ENCODE measurements at regions not wholly inside any gene's neighbourhood (a gene's known extent, or its start where the extent isn't known, plus 50 kb on each side); places are given as distances from the start of the nearest gene placed in this dataset.

DNA sequence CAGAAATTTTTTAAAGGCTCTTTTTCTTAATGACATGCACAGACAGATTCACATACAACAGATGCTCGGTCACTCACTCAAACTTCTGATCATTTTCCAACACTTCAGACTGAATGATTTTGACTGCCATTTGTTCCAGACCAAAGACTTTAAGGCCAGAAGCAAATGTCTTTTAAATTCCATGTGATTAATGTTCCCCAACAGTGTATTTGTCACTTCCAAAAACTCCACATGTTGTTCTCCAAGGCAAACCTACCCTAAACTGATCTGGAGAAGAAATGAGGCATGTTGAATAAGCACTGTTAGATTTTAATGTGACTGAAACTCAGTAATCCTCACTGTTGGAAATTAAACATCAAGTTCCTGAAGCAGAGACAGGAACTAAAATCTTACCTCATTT, 366.7 kb downstream of the GABRG2 start:
- ChIA-PET CTCF (no interaction called here), POLR2A (no interaction called here)
- Mint-ChIP-seq H3K36me3 (ENCODE audit: low read depth) (no peaks in the 10 kb centered on the region), H3K4me1 (no peaks in the 10 kb centered on the region), H3K4me3 (no peak overlapping the region), H3K27ac (no peak overlapping the region), H3K27me3 (no peaks in the 10 kb centered on the region), H3K9me3 (ENCODE audit: low read depth) (peaks cover 6% of the 10 kb centered on the region)
- DNase-seq (no peak), ATAC-seq (no peak)
- intact Hi-C loops (cut with DNase I, micrococcal nuclease), result no loop called here

DNA sequence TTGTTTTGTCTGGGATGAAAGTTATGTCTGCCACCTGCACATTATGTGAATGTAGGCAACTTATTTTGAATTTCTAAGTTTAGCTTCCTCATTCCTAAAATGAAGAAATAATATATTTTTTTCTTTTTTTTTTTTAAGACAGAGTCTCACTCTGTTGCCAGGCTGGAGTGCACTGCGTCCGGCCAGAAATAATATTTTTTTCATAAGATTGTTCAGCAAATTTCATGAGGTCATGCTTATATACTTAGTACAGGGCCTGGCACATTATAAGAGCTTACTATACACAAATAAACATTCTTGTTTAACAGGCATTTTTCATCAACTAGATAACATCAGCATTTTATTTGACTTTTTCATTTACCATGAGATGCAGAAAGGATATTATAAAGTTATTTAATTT, 368.5 kb downstream of the GABRG2 start:
- Mint-ChIP-seq H3K4me1 (no peaks in the 10 kb centered on the region), H3K36me3 (ENCODE audit: low read depth) (no peaks in the 10 kb centered on the region), H3K27ac (no peak overlapping the region), H3K4me3 (no peak overlapping the region), H3K9me3 (ENCODE audit: low read depth) (peaks cover 9% of the 10 kb centered on the region), H3K27me3 (no peaks in the 10 kb centered on the region)
- CTCF ChIA-PET, result interaction anchor here (1.3 kb wide), 1 partner anchor 9 kb away, joined by 3 read pairs; no protein-coding TSS in a partner anchor
- no peak for ATAC-seq
- intact Hi-C loops (cut with DNase I, micrococcal nuclease), result no loop called here
- POLR2A ChIA-PET, result no interaction called here
- DNase-seq, result no peak

GRCh38 chr5:162444129-162444762, 376.7 kb downstream of the GABRG2 start:
- intact Hi-C loops (cut with DNase I, micrococcal nuclease), result no loop called here
- ATAC-seq (no peak), DNase-seq (no peak)
- POLR2A ChIA-PET, result no interaction called here
- H3K27me3 Mint-ChIP-seq, result no peaks in the 10 kb centered on the region
- no peak overlapping the region for H3K4me3 Mint-ChIP-seq
- peaks cover 5% of the 10 kb centered on the region for H3K9me3 Mint-ChIP-seq (ENCODE audit: low read depth)
- H3K36me3 Mint-ChIP-seq (ENCODE audit: low read depth), result no peaks in the 10 kb centered on the region
- H3K4me1 Mint-ChIP-seq, result no peaks in the 10 kb centered on the region
- CTCF ChIA-PET, result no interaction called here
- no peak overlapping the region for H3K27ac Mint-ChIP-seq

- ATAC-seq (no peak), DNase-seq (no peak)
- H3K27me3 Mint-ChIP-seq, result no peaks in the 10 kb centered on the region
- H3K36me3 Mint-ChIP-seq (ENCODE audit: low read depth), result no peaks in the 10 kb centered on the region
- H3K4me3 Mint-ChIP-seq, result no peak overlapping the region
- H3K27ac Mint-ChIP-seq, result no peak overlapping the region
- peaks cover 18% of the 10 kb centered on the region for H3K9me3 Mint-ChIP-seq (ENCODE audit: low read depth)
- ChIA-PET POLR2A (interaction anchor here (0.6 kb wide), 1 partner anchor 996 kb away, joined by 4 read pairs; no protein-coding TSS in a partner anchor), CTCF (no interaction called here)
- H3K4me1 Mint-ChIP-seq, result no peaks in the 10 kb centered on the region
- intact Hi-C loops (cut with DNase I, micrococcal nuclease), result no loop called here
These were observed 388.5 kb downstream of the GABRG2 start for GRCh38 chr5:162456086-162456485.

DNA sequence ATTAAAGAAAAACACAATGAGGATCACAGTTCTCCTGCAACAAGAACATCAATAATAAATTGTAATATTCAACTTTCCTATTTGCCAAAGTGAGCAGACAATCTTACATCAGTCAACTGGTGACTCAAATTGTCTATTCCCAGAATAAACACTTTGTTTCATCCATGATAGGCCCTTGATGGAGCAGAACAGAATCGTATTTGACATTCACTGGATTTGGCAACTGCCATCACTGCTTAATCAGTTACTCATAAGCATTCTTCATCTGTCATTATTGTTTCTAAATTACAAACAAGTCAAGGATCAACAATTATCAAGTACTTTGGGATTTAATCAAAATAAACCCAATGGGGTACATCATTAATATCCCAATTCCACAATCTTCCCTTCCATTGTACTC, 398.4 kb downstream of the GABRG2 start:
- no peaks in the 10 kb centered on the region for H3K36me3 Mint-ChIP-seq (ENCODE audit: low read depth)
- H3K4me3 Mint-ChIP-seq, result no peak overlapping the region
- no peaks in the 10 kb centered on the region for H3K9me3 Mint-ChIP-seq (ENCODE audit: low read depth)
- DNase-seq (no peak), ATAC-seq (no peak)
- H3K27ac Mint-ChIP-seq, result no peak overlapping the region
- intact Hi-C loops (cut with DNase I, micrococcal nuclease), result no loop called here
- POLR2A ChIA-PET, result no interaction called here
- CTCF ChIA-PET, result no interaction called here
- H3K4me1 Mint-ChIP-seq, result no peaks in the 10 kb centered on the region
- no peaks in the 10 kb centered on the region for H3K27me3 Mint-ChIP-seq

DNA sequence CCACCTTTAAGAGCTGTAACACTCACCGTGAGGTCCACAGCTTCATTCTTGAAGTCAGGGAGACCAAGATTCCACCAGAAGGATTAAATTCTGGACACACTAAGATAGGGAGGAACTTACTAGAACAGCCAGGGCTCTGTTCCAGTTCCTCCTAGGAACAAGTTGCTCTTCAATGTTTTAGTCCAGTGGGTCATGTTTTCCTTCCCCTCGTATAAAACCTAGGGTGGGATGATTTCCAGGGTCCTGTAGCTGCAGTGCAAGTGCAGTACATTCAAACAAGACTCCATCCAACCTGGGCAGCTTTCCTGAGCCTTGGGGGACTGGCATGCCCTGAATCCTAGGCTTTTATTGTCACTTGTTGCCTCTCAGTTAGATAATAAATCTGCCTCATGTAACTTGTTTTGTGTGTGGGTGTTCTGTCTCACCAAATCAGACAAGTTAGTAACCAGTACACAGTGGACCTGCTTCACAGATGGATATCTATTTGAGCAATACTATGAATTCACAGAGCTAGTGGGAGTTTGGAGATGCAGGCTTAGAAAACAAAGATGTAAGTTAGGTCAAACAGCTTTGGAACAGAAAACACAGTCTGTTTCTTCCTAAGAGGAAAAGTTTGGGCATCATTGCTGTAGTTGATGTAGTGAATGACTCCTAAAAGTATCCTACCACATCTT, 405.6 kb downstream of the GABRG2 start:
- ATAC-seq (no peak), DNase-seq (no peak)
- CTCF ChIA-PET, result no interaction called here
- H3K36me3 Mint-ChIP-seq (ENCODE audit: low read depth), result no peaks in the 10 kb centered on the region
- peaks cover 5% of the 10 kb centered on the region for H3K9me3 Mint-ChIP-seq (ENCODE audit: low read depth)
- H3K4me3 Mint-ChIP-seq, result no peak overlapping the region
- H3K27ac Mint-ChIP-seq, result no peak overlapping the region
- no peaks in the 10 kb centered on the region for H3K4me1 Mint-ChIP-seq
- intact Hi-C loops (cut with DNase I, micrococcal nuclease), result no loop called here
- POLR2A ChIA-PET, result no interaction called here
- no peaks in the 10 kb centered on the region for H3K27me3 Mint-ChIP-seq

- DNase-seq (no peak), ATAC-seq (no peak)
- no peaks in the 10 kb centered on the region for H3K36me3 Mint-ChIP-seq (ENCODE audit: low read depth)
- H3K27ac Mint-ChIP-seq, result no peak overlapping the region
- intact Hi-C loops (cut with DNase I, micrococcal nuclease), result no loop called here
- H3K9me3 Mint-ChIP-seq (ENCODE audit: low read depth), result peaks cover 5% of the 10 kb centered on the region
- H3K4me1 Mint-ChIP-seq, result no peaks in the 10 kb centered on the region
- H3K27me3 Mint-ChIP-seq, result no peaks in the 10 kb centered on the region
- CTCF ChIA-PET, result no interaction called here
- no peak overlapping the region for H3K4me3 Mint-ChIP-seq
- POLR2A ChIA-PET, result no interaction called here
These were observed 406.7 kb downstream of the GABRG2 start for GRCh38 chr5:162474239-162474638.

DNA sequence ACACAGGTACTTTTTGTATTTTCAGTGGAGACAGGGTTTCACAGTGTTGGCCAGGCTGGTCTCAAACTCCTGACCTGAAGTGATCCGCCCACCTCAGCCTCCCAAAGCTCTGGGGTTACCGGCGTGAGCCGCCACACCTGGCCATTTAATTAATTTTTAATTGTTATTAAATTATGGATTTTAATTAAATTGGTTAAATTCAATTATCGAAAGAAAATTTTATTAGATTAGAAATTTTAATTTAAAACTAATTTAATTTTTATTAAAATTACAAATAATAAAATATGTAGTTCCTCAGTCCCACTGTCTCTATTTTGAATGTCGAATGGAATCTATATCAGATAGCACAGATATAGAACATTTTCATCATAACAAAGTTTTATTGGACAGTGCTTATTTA, 416.5 kb downstream of the GABRG2 start:
- ChIA-PET CTCF (no interaction called here), POLR2A (no interaction called here)
- Mint-ChIP-seq H3K36me3 (ENCODE audit: low read depth) (no peaks in the 10 kb centered on the region), H3K9me3 (ENCODE audit: low read depth) (peaks cover 4% of the 10 kb centered on the region), H3K4me3 (no peak overlapping the region), H3K27ac (no peak overlapping the region), H3K4me1 (no peaks in the 10 kb centered on the region), H3K27me3 (no peaks in the 10 kb centered on the region)
- ATAC-seq, result no peak
- intact Hi-C loops (cut with DNase I, micrococcal nuclease), result no loop called here
- no peak for DNase-seq

DNA sequence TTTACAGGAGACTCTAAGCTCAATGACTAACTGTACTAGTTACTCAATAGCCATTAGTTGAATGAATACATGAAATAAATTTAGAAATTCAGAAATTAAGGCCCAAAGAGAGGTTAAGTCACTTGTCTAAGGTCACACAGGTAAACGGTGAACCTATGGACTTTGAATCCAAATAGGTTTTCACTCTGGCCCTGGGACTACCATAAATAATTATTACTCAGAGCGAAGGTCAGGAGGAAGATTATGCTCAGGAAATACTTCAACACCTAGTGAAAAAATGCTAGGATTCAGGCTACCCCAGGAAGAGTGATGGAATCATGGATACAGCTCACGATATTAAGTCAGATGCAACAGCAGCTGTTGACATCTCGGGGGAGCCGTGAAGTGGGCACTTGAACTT, 417.4 kb downstream of the GABRG2 start:
- Mint-ChIP-seq H3K9me3 (ENCODE audit: low read depth) (peaks cover 4% of the 10 kb centered on the region), H3K4me3 (no peak overlapping the region), H3K36me3 (ENCODE audit: low read depth) (no peaks in the 10 kb centered on the region), H3K27ac (no peak overlapping the region), H3K27me3 (no peaks in the 10 kb centered on the region), H3K4me1 (no peaks in the 10 kb centered on the region)
- no peak for ATAC-seq
- POLR2A ChIA-PET, result no interaction called here
- no peak for DNase-seq
- intact Hi-C loops (cut with DNase I, micrococcal nuclease), result no loop called here
- CTCF ChIA-PET, result no interaction called here

- H3K27me3 Mint-ChIP-seq, result no peaks in the 10 kb centered on the region
- peaks cover 4% of the 10 kb centered on the region for H3K9me3 Mint-ChIP-seq (ENCODE audit: low read depth)
These were observed 418.2 kb downstream of the GABRG2 start for GRCh38 chr5:162485666-162486292.

DNA sequence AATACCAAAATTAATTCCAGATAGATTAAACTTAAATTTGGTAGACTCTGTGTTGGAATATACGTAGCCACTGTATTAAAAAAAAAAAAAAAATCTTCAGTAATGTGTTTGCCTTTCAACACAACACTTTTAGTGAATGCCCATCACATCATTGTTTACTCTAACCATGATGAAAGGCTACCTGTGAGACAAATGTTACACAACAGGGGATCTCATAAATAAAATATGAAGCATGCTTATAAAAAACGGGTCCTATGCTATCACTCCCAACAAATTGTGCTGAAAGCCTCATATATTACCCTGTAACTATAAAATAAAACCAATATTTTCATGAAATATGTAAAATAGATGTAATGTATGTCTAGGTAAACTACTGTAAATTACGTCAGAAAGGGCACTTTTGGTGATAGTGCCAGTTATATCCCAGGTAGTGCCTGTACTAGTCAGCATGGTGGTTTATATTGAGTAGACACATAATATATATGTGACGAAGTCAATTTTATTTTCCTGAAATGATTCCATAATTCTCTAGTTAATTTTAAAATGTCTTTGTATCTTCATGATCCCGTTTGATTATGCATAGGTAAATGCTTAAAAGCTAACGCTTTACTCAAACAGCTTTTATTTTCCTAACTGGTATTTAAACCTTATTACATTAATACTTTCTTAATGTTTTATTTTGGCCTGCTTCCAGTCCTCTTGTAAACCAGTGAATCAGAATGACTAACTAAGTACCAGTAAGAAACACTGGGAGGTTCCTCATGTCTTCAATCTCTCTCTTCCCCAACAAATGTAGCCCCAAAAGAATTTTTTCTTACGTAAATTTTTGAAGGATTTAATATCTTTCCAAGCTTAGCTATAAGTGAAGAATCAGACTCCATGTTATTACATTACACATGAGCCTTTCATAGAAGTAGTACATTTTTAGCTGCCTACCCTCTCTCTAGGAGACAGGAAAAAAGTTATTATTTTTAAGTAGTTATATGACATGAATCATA, 420.3 kb downstream of the GABRG2 start:
- Mint-ChIP-seq H3K36me3 (ENCODE audit: low read depth) (no peaks in the 10 kb centered on the region), H3K27me3 (no peaks in the 10 kb centered on the region), H3K27ac (no peak overlapping the region), H3K9me3 (ENCODE audit: low read depth) (peaks cover 2% of the 10 kb centered on the region), H3K4me3 (no peak overlapping the region), H3K4me1 (no peaks in the 10 kb centered on the region)
- POLR2A ChIA-PET, result no interaction called here
- ATAC-seq, result no peak
- intact Hi-C loops (cut with DNase I, micrococcal nuclease), result no loop called here
- no peak for DNase-seq
- CTCF ChIA-PET, result no interaction called here

More at GRCh38 chr5:162485666-162486292, 418.2 kb downstream of the GABRG2 start:
- no peaks in the 10 kb centered on the region for H3K4me1 Mint-ChIP-seq
- H3K27ac Mint-ChIP-seq, result no peak overlapping the region
- no peak for ATAC-seq
- intact Hi-C loops (cut with DNase I, micrococcal nuclease), result no loop called here
- H3K36me3 Mint-ChIP-seq (ENCODE audit: low read depth), result no peaks in the 10 kb centered on the region
- ChIA-PET CTCF (no interaction called here), POLR2A (no interaction called here)
- no peak overlapping the region for H3K4me3 Mint-ChIP-seq
- DNase-seq, result no peak
